GM23338 (cell line): ENCODE measurements at regions not wholly inside any gene's neighbourhood (a gene's known extent, or its start where the extent isn't known, plus 50 kb on each side); places are given as distances from the start of the nearest gene placed in this dataset.

Experiments
- ATAC-seq: fragments of 200-7000 bp; cut with Tn5 transposase; 3 replicates; pipeline ENCODE4 v1.9.1; 2020
- DNase-seq: peaks from one replicate; pipeline ENCODE4 v3.0.0-alpha.2; 2015; ENCODE audit warnings: low spot score
- H2AFZ ChIP-seq: fragments of 200-600 bp; sonication (generic); 2 replicates; pipeline ENCODE4 v1.8.0; 2016; ENCODE audit warnings: antibody characterized with exemption, mild to moderate bottlenecking, moderate library complexity
- H3F3A ChIP-seq: fragments of 200-600 bp; sonication (generic); replicated peaks from 2 replicates; pipeline ENCODE4 v1.8.0; 2017; ENCODE audit warnings: antibody characterized with exemption, mixed run types, low read depth
- H3K27ac ChIP-seq: fragments of 200-600 bp; sonication (generic); 2 replicates; pipeline ENCODE4 v1.6.1; 2016; ENCODE audit warnings: low read depth
- H3K27me3 ChIP-seq: fragments of 200-600 bp; sonication (generic); 2 replicates; pipeline ENCODE4 v1.8.0; 2016; ENCODE audit warnings: mild to moderate bottlenecking, mixed run types, moderate library complexity; ENCODE audit not compliant: insufficient read depth
- H3K36me3 ChIP-seq: fragments of 200-600 bp; sonication (generic); 2 replicates; pipeline ENCODE4 v1.8.0; 2016; ENCODE audit warnings: mild to moderate bottlenecking; ENCODE audit not compliant: insufficient read depth
- H3K4me1 ChIP-seq: fragments of 200-600 bp; sonication (generic); 2 replicates; pipeline ENCODE4 v1.8.0; 2016; ENCODE audit warnings: mild to moderate bottlenecking, moderate library complexity; ENCODE audit not compliant: insufficient read depth
- H3K4me2 ChIP-seq: fragments of 200-600 bp; sonication (generic); 2 replicates; pipeline ENCODE4 v1.7.1; 2017; ENCODE audit warnings: mixed run types
- H3K4me3 ChIP-seq: fragments of 200-600 bp; sonication (generic); 2 replicates; pipeline ENCODE4 v1.6.1; 2016; ENCODE audit warnings: mixed run types
- H3K79me2 ChIP-seq: fragments of 200-600 bp; sonication (generic); replicated peaks from 2 replicates; pipeline ENCODE4 v1.8.0; 2017; ENCODE audit warnings: mild to moderate bottlenecking; ENCODE audit not compliant: insufficient read depth
- H3K9me2 ChIP-seq: fragments of 200-600 bp; sonication (generic); 2 replicates; pipeline ENCODE4 v1.8.0; 2017; ENCODE audit not compliant: insufficient read depth
- H4K20me1 ChIP-seq: fragments of 200-600 bp; sonication (generic); replicated peaks from 2 replicates; pipeline ENCODE4 v1.8.0; 2017; ENCODE audit warnings: mild to moderate bottlenecking; ENCODE audit not compliant: insufficient read depth
- H3K27ac Mint-ChIP-seq: 2 replicates; pipeline ENCODE4 v1.8.0; 2020; ENCODE audit warnings: inconsistent platforms, mild to moderate bottlenecking, moderate library complexity, mixed read lengths
- H3K27me3 Mint-ChIP-seq: 3 replicates; pipeline ENCODE4 v1.8.0; 2022; ENCODE audit warnings: low read depth, mild to moderate bottlenecking, moderate library complexity, mixed read lengths, inconsistent platforms; ENCODE audit not compliant: insufficient read depth, poor library complexity
- H3K36me3 Mint-ChIP-seq: 3 replicates; pipeline ENCODE4 v1.8.0; 2021; ENCODE audit warnings: low read depth, mild to moderate bottlenecking, inconsistent platforms, moderate library complexity, mixed read lengths
- H3K4me1 Mint-ChIP-seq: 3 replicates; pipeline ENCODE4 v1.8.0; 2020; ENCODE audit warnings: mild to moderate bottlenecking, inconsistent platforms, mixed read lengths
- H3K4me3 Mint-ChIP-seq: 3 replicates; pipeline ENCODE4 v1.8.0; 2021; ENCODE audit warnings: moderate library complexity, mild to moderate bottlenecking, inconsistent platforms, mixed read lengths
- H3K9me3 Mint-ChIP-seq: 3 replicates; pipeline ENCODE4 v1.8.0; 2020; ENCODE audit warnings: moderate library complexity, mild to moderate bottlenecking, inconsistent platforms, mixed read lengths
- CREB1 ChIP-seq: fragments of 250-450 bp; sonication (Bioruptor Pico); IDR thresholded peaks from 2 replicates; pipeline ENCODE4 v1.5.0; 2020; ENCODE audit warnings: low read depth, mild to moderate bottlenecking, moderate library complexity
- CTCF ChIP-seq, 2 experiments: fragments of 200-600 bp in 1 of 2; sonication (generic) in 1 of 2; conservative IDR thresholded peaks; 2 replicates each; pipeline versions ENCODE4 v1.5.1 to v1.6.1; 2016 to 2017; ENCODE audit warnings: antibody characterized with exemption in 2 of 2, low read depth in 2 of 2, mild to moderate bottlenecking in 2 of 2, moderate library complexity in 1 of 2
- EZH2phosphoT487 ChIP-seq: fragments of 200-600 bp; sonication (generic); IDR thresholded peaks from one replicate; pipeline ENCODE4 v1.8.1; 2018; ENCODE audit warnings: antibody characterized with exemption; ENCODE audit not compliant: unreplicated experiment
- ZNF462 ChIP-seq: fragments of 250-450 bp; sonication (Bioruptor Pico); IDR thresholded peaks from 2 replicates; pipeline ENCODE4 v1.5.0; 2020; ENCODE audit warnings: mild to moderate bottlenecking, moderate library complexity
- TF ChIP-seq, protein P1 (sequence below): IDR thresholded peaks from one replicate; pipeline ENCODE4 v1.6.1; 2018; ENCODE audit warnings: antibody characterized with exemption; ENCODE audit not compliant: unreplicated experiment

- TF ChIP-seq ZNF462 (CRISPR knock-in tag) (no peak), CTCF (conservative IDR thresholded peaks at IDR 0.05; ENCODE audit: low read depth in 2 of 2) (no peak), EZH2phosphoT487 (no peak)
Observed at GRCh38 chr6:1181939-1182605, 129.8 kb upstream of the FOXQ1 start (continued).

DNA sequence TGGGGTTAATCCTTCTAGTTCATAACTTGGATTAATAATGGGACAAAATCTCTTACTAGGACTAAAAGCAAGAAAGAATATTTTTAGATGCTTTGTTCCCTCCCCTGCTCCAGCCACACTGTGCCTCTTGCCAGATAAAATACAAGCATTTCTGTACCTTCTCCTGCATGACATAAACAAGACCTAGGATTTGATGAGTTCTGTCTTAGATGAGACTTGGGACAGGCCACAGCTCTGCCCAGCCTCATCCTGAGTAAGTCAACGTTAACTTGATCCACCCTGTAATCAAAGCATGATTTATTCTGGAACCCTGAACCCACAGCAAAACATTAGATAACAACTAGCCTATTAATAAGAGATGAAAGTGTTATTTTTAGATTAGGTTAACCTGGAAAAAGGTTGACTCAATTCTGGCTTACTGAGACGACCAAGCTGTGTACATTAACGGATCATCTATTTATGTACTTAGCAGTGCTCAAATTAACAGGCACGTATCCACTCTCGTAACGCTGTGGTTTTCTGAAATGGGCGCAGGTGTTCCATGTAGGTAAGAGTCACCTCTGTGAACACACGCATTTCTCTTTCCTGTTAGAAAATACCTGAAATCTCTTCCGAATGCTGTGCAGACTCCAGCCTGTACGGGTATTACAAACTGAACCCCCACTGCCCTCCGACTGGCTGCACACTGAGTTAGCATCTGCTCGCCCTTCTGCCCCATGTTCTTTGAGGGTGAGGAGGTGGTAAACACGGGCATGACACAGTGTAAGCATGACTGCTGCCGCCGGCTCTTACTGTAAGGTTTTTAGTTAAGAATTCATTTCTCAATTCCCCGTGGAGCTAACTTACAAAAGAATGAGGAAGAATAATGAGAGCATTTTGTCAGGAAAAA, 132.1 kb upstream of the FOXQ1 start:
- Mint-ChIP-seq H3K36me3 (no peaks in the 10 kb centered on the region), H3K27me3 (peaks cover 7% of the 10 kb centered on the region)
- no peaks in the 10 kb centered on the region for H3K36me3 ChIP-seq
- no peak for TF ChIP-seq CREB1
- TF ChIP-seq, protein P1, sequence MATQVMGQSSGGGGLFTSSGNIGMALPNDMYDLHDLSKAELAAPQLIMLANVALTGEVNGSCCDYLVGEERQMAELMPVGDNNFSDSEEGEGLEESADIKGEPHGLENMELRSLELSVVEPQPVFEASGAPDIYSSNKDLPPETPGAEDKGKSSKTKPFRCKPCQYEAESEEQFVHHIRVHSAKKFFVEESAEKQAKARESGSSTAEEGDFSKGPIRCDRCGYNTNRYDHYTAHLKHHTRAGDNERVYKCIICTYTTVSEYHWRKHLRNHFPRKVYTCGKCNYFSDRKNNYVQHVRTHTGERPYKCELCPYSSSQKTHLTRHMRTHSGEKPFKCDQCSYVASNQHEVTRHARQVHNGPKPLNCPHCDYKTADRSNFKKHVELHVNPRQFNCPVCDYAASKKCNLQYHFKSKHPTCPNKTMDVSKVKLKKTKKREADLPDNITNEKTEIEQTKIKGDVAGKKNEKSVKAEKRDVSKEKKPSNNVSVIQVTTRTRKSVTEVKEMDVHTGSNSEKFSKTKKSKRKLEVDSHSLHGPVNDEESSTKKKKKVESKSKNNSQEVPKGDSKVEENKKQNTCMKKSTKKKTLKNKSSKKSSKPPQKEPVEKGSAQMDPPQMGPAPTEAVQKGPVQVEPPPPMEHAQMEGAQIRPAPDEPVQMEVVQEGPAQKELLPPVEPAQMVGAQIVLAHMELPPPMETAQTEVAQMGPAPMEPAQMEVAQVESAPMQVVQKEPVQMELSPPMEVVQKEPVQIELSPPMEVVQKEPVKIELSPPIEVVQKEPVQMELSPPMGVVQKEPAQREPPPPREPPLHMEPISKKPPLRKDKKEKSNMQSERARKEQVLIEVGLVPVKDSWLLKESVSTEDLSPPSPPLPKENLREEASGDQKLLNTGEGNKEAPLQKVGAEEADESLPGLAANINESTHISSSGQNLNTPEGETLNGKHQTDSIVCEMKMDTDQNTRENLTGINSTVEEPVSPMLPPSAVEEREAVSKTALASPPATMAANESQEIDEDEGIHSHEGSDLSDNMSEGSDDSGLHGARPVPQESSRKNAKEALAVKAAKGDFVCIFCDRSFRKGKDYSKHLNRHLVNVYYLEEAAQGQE: no peak

More for the DNA sequence above, 132.1 kb upstream of the FOXQ1 start:
- Mint-ChIP-seq H3K4me3 (no peak overlapping the region), H3K9me3 (no peaks in the 10 kb centered on the region; the same call in 2 of the 3 replicates), H3K4me1 (no peaks in the 10 kb centered on the region), H3K27ac (no peak overlapping the region)
- ATAC-seq (no peak), DNase-seq (no peak)
- no peaks in the 10 kb centered on the region for H3K4me1 ChIP-seq
- H2AFZ ChIP-seq: no peak overlapping the region
- no peaks in the 10 kb centered on the region for H4K20me1 ChIP-seq
- no peak overlapping the region for H3K27ac ChIP-seq
- H3K9me2 ChIP-seq: no peaks in the 10 kb centered on the region
- H3F3A ChIP-seq: no peaks in the 10 kb centered on the region
- H3K27me3 ChIP-seq: no peaks in the 10 kb centered on the region
- H3K79me2 ChIP-seq: no peaks in the 10 kb centered on the region
- no peak overlapping the region for H3K4me2 ChIP-seq
- H3K4me3 ChIP-seq: no peak overlapping the region
